ENCODE measurements at regions not wholly inside any gene's neighbourhood (a gene's known extent, or its start where the extent isn't known, plus 50 kb on each side); places are given as distances from the start of the nearest gene placed in this dataset.
A peak's percentile ranks its signal among the peaks of the same experiment; 100 is the strongest.

- no peak overlapping the region for H3K4me3 ChIP-seq (ENCODE audit: low read length in 2 of 2)
- H3K27me3 ChIP-seq (ENCODE audit: control insufficient read depth in 2 of 2, insufficient read depth in 2 of 2, low read length in 2 of 2): peaks cover 27 to 28% of the 10 kb centered on the region in 2 donors
- H3K9me3 ChIP-seq (ENCODE audit: control insufficient read depth in 2 of 2, low read length in 2 of 2): no peaks in the 10 kb centered on the region
- no peak overlapping the region for H3K27ac ChIP-seq (ENCODE audit: low read depth in 2 of 2, low read length in 2 of 2)
- no peak overlapping the region for H3K9ac ChIP-seq (ENCODE audit: low read depth in 1 of 2, low read length in 2 of 2)
- H3K4me1 ChIP-seq (ENCODE audit: control insufficient read depth in 2 of 2, insufficient read depth in 2 of 2, low read length in 2 of 2): peaks cover 0 to 3% of the 10 kb centered on the region in 2 donors
- no peaks in the 10 kb centered on the region for H3K36me3 ChIP-seq (ENCODE audit: control insufficient read depth in 2 of 2, insufficient read depth in 2 of 2, low read length in 2 of 2)
Measured at GRCh38 chr5:54885636-54886035, 99.8 kb downstream of the ESM1 start.

GRCh38 chr5:54884195-54884536 lies 101.2 kb downstream of the ESM1 start:
- no peaks in the 10 kb centered on the region for H3K9me3 ChIP-seq (ENCODE audit: control insufficient read depth in 2 of 2, low read length in 2 of 2)
- no peak overlapping the region for H3K9ac ChIP-seq (ENCODE audit: low read depth in 1 of 2, low read length in 2 of 2)
- peaks cover 0 to 3% of the 10 kb centered on the region in 2 donors for H3K4me1 ChIP-seq (ENCODE audit: control insufficient read depth in 2 of 2, insufficient read depth in 2 of 2, low read length in 2 of 2)
- no peaks in the 10 kb centered on the region for H3K36me3 ChIP-seq (ENCODE audit: control insufficient read depth in 2 of 2, insufficient read depth in 2 of 2, low read length in 2 of 2)
- no peak overlapping the region for H3K27ac ChIP-seq (ENCODE audit: low read depth in 2 of 2, low read length in 2 of 2)
- no peak overlapping the region for H3K4me3 ChIP-seq (ENCODE audit: low read length in 2 of 2)
- peaks cover 27 to 31% of the 10 kb centered on the region in 2 donors for H3K27me3 ChIP-seq (ENCODE audit: control insufficient read depth in 2 of 2, insufficient read depth in 2 of 2, low read length in 2 of 2)

GRCh38 chr5:54883374-54884194 lies 101.8 kb downstream of the ESM1 start:
- no peak overlapping the region for H3K9ac ChIP-seq (ENCODE audit: low read depth in 1 of 2, low read length in 2 of 2)
- peaks cover 27 to 31% of the 10 kb centered on the region in 2 donors for H3K27me3 ChIP-seq (ENCODE audit: control insufficient read depth in 2 of 2, insufficient read depth in 2 of 2, low read length in 2 of 2)
- no peak overlapping the region for H3K27ac ChIP-seq (ENCODE audit: low read depth in 2 of 2, low read length in 2 of 2)
- H3K36me3 ChIP-seq (ENCODE audit: control insufficient read depth in 2 of 2, insufficient read depth in 2 of 2, low read length in 2 of 2): no peaks in the 10 kb centered on the region
- H3K9me3 ChIP-seq (ENCODE audit: control insufficient read depth in 2 of 2, low read length in 2 of 2): no peaks in the 10 kb centered on the region
- H3K4me3 ChIP-seq (ENCODE audit: low read length in 2 of 2): peak overlapping the region; percentile 43 to 63
- H3K4me1 ChIP-seq (ENCODE audit: control insufficient read depth in 2 of 2, insufficient read depth in 2 of 2, low read length in 2 of 2): peaks cover 0 to 3% of the 10 kb centered on the region in 2 donors

GRCh38 chr5:54882841-54883240 lies 102.6 kb downstream of the ESM1 start:
- no peaks in the 10 kb centered on the region for H3K36me3 ChIP-seq (ENCODE audit: control insufficient read depth in 2 of 2, insufficient read depth in 2 of 2, low read length in 2 of 2)
- H3K27me3 ChIP-seq (ENCODE audit: control insufficient read depth in 2 of 2, insufficient read depth in 2 of 2, low read length in 2 of 2): peaks cover 27 to 31% of the 10 kb centered on the region in 2 donors
- H3K4me3 ChIP-seq (ENCODE audit: low read length in 2 of 2): peak overlapping the region in 1 of 2 donors; percentile 63
- peaks cover 0 to 3% of the 10 kb centered on the region in 2 donors for H3K4me1 ChIP-seq (ENCODE audit: control insufficient read depth in 2 of 2, insufficient read depth in 2 of 2, low read length in 2 of 2)
- no peaks in the 10 kb centered on the region for H3K9me3 ChIP-seq (ENCODE audit: control insufficient read depth in 2 of 2, low read length in 2 of 2)
- H3K9ac ChIP-seq (ENCODE audit: low read depth in 1 of 2, low read length in 2 of 2): no peak overlapping the region
- H3K27ac ChIP-seq (ENCODE audit: low read depth in 2 of 2, low read length in 2 of 2): no peak overlapping the region

- Histone ChIP-seq H3K4me3 (ENCODE audit: low read length in 2 of 2) (no peak overlapping the region), H3K36me3 (ENCODE audit: control insufficient read depth in 2 of 2, insufficient read depth in 2 of 2, low read length in 2 of 2) (no peaks in the 10 kb centered on the region), H3K27me3 (ENCODE audit: control insufficient read depth in 2 of 2, insufficient read depth in 2 of 2, low read length in 2 of 2) (peaks cover 27 to 31% of the 10 kb centered on the region in 2 donors), H3K4me1 (ENCODE audit: control insufficient read depth in 2 of 2, insufficient read depth in 2 of 2, low read length in 2 of 2) (peaks cover 0 to 3% of the 10 kb centered on the region in 2 donors), H3K9me3 (ENCODE audit: control insufficient read depth in 2 of 2, low read length in 2 of 2) (no peaks in the 10 kb centered on the region), H3K9ac (ENCODE audit: low read depth in 1 of 2, low read length in 2 of 2) (no peak overlapping the region), H3K27ac (ENCODE audit: low read depth in 2 of 2, low read length in 2 of 2) (no peak overlapping the region)
Measured at GRCh38 chr5:54882101-54882500, 103.3 kb downstream of the ESM1 start.

- Histone ChIP-seq H3K4me1 (ENCODE audit: control insufficient read depth in 2 of 2, insufficient read depth in 2 of 2, low read length in 2 of 2) (peaks cover 0 to 3% of the 10 kb centered on the region in 2 donors), H3K27ac (ENCODE audit: low read depth in 2 of 2, low read length in 2 of 2) (no peak overlapping the region), H3K9ac (ENCODE audit: low read depth in 1 of 2, low read length in 2 of 2) (no peak overlapping the region), H3K9me3 (ENCODE audit: control insufficient read depth in 2 of 2, low read length in 2 of 2) (no peaks in the 10 kb centered on the region), H3K36me3 (ENCODE audit: control insufficient read depth in 2 of 2, insufficient read depth in 2 of 2, low read length in 2 of 2) (no peaks in the 10 kb centered on the region), H3K4me3 (ENCODE audit: low read length in 2 of 2) (no peak overlapping the region), H3K27me3 (ENCODE audit: control insufficient read depth in 2 of 2, insufficient read depth in 2 of 2, low read length in 2 of 2) (peaks cover 27 to 31% of the 10 kb centered on the region in 2 donors)
Measured at GRCh38 chr5:54881286-54882005, 103.9 kb downstream of the ESM1 start.

GRCh38 chr5:54876976-54877375 lies 108.4 kb downstream of the ESM1 start:
- no peak overlapping the region for H3K27ac ChIP-seq (ENCODE audit: low read depth in 2 of 2, low read length in 2 of 2)
- H3K9me3 ChIP-seq (ENCODE audit: control insufficient read depth in 2 of 2, low read length in 2 of 2): no peaks in the 10 kb centered on the region
- H3K4me1 ChIP-seq (ENCODE audit: control insufficient read depth in 2 of 2, insufficient read depth in 2 of 2, low read length in 2 of 2): no peaks in the 10 kb centered on the region
- no peak overlapping the region for H3K4me3 ChIP-seq (ENCODE audit: low read length in 2 of 2)
- no peaks in the 10 kb centered on the region for H3K36me3 ChIP-seq (ENCODE audit: control insufficient read depth in 2 of 2, insufficient read depth in 2 of 2, low read length in 2 of 2)
- H3K9ac ChIP-seq (ENCODE audit: low read depth in 1 of 2, low read length in 2 of 2): no peak overlapping the region
- H3K27me3 ChIP-seq (ENCODE audit: control insufficient read depth in 2 of 2, insufficient read depth in 2 of 2, low read length in 2 of 2): peaks cover 5 to 8% of the 10 kb centered on the region in 2 donors

- Histone ChIP-seq H3K36me3 (ENCODE audit: control insufficient read depth in 2 of 2, insufficient read depth in 2 of 2, low read length in 2 of 2) (no peaks in the 10 kb centered on the region), H3K9ac (ENCODE audit: low read depth in 1 of 2, low read length in 2 of 2) (no peak overlapping the region), H3K9me3 (ENCODE audit: control insufficient read depth in 2 of 2, low read length in 2 of 2) (no peaks in the 10 kb centered on the region), H3K27ac (ENCODE audit: low read depth in 2 of 2, low read length in 2 of 2) (no peak overlapping the region), H3K27me3 (ENCODE audit: control insufficient read depth in 2 of 2, insufficient read depth in 2 of 2, low read length in 2 of 2) (peaks cover 5 to 7% of the 10 kb centered on the region in 2 donors), H3K4me3 (ENCODE audit: low read length in 2 of 2) (no peak overlapping the region), H3K4me1 (ENCODE audit: control insufficient read depth in 2 of 2, insufficient read depth in 2 of 2, low read length in 2 of 2) (no peaks in the 10 kb centered on the region)
Measured at GRCh38 chr5:54876556-54876955, 108.8 kb downstream of the ESM1 start.

GRCh38 chr5:54874337-54875021 lies 110.9 kb downstream of the ESM1 start:
- no peak overlapping the region for H3K27ac ChIP-seq (ENCODE audit: low read depth in 2 of 2, low read length in 2 of 2)
- no peaks in the 10 kb centered on the region for H3K36me3 ChIP-seq (ENCODE audit: control insufficient read depth in 2 of 2, insufficient read depth in 2 of 2, low read length in 2 of 2)
- H3K4me1 ChIP-seq (ENCODE audit: control insufficient read depth in 2 of 2, insufficient read depth in 2 of 2, low read length in 2 of 2): no peaks in the 10 kb centered on the region
- no peak overlapping the region for H3K9ac ChIP-seq (ENCODE audit: low read depth in 1 of 2, low read length in 2 of 2)
- no peaks in the 10 kb centered on the region for H3K27me3 ChIP-seq (ENCODE audit: control insufficient read depth in 2 of 2, insufficient read depth in 2 of 2, low read length in 2 of 2)
- H3K9me3 ChIP-seq (ENCODE audit: control insufficient read depth in 2 of 2, low read length in 2 of 2): no peaks in the 10 kb centered on the region
- no peak overlapping the region for H3K4me3 ChIP-seq (ENCODE audit: low read length in 2 of 2)

GRCh38 chr5:54873691-54874090 lies 111.7 kb downstream of the ESM1 start:
- H3K4me1 ChIP-seq (ENCODE audit: control insufficient read depth in 2 of 2, insufficient read depth in 2 of 2, low read length in 2 of 2): no peaks in the 10 kb centered on the region
- H3K27ac ChIP-seq (ENCODE audit: low read depth in 2 of 2, low read length in 2 of 2): no peak overlapping the region
- H3K36me3 ChIP-seq (ENCODE audit: control insufficient read depth in 2 of 2, insufficient read depth in 2 of 2, low read length in 2 of 2): no peaks in the 10 kb centered on the region
- H3K27me3 ChIP-seq (ENCODE audit: control insufficient read depth in 2 of 2, insufficient read depth in 2 of 2, low read length in 2 of 2): no peaks in the 10 kb centered on the region
- H3K9ac ChIP-seq (ENCODE audit: low read depth in 1 of 2, low read length in 2 of 2): no peak overlapping the region
- no peak overlapping the region for H3K4me3 ChIP-seq (ENCODE audit: low read length in 2 of 2)
- no peaks in the 10 kb centered on the region for H3K9me3 ChIP-seq (ENCODE audit: control insufficient read depth in 2 of 2, low read length in 2 of 2)

All from mucosa of rectum (tissue), 2 donors.